Heart left ventricle (tissue), 13 donors: ENCODE measurements at regions not wholly inside any gene's neighbourhood (a gene's known extent, or its start where the extent isn't known, plus 50 kb on each side); places are given as distances from the start of the nearest gene placed in this dataset.

ENCODE experiments used
- POLR2A ChIP-seq, 2 donors: fragments of 450-650 bp; IDR thresholded peaks; one replicate each; pipeline ENCODE4 v1.6.1; 2017; ENCODE audit warnings: antibody characterized with exemption in 2 of 2, mild to moderate bottlenecking in 2 of 2, moderate library complexity in 2 of 2
- TF ChIP-seq, protein P1 (sequence below), 12 donors: fragments of 200-600 bp; sonication (generic) in 4 of 12; IDR thresholded peaks; one replicate each; pipeline versions ENCODE4 v1.5.0 to v1.8.0; 2018 to 2022; ENCODE audit warnings: antibody characterized with exemption in 12 of 12, mild to moderate bottlenecking in 5 of 12
- donor health status: ischemic (EF 13 %, LVEDD 7.1; RV severe dilation, severe dysfunction).
- donor health status: DM: no; HTN: yes; CAD: no.
- donor health status: DM: no; HTN: no; CAD: no.
- donor health status: ischemic (EF 25% LVEDD 6.9; RV normal size, moderate dysfunction).
- donor health status: ischemic (EF 25% LVEDD 5.7; RV mildly dilated, moderate dysfunction).
- donor health status: ischemic (EF 35%, LVEDD 5.7; RV mildly dilated, moderate dysfunction).
- donor health status: nonischemic (EF 11% LVEDD 7.7; RV severe dilation, severe dysfunction).
- donor health status: DM: yes; HTN: yes; CAD: no.
- donor health status: PGD.
- donor health status: ischemic (EF 29% LVEDD 5.4; RV normal size, mild dysfunction).
- donor health status: nonischemic (EF 23%, LVEDD 6.1; RV moderate dilation, normal function).

DNA sequence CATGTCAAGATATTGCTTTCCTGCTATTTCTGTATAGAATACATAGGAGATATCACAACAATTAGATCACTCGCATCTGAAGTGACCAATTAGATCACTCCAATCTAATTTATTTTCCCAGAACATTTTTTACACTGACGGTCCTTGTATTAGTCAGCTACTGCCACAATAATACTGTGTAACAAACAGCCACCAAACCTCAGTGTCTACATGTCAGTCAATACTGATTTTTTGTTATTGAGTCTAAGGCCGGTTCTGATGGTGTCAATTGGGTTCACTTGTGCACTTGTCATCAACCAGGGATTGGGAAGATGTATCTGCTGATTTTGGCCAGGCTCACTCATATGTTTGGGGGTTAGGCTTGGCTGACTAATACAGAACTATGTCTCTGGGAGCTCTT, 275.9 kb upstream of the NFE2L3 start:
- TF ChIP-seq, protein P1, sequence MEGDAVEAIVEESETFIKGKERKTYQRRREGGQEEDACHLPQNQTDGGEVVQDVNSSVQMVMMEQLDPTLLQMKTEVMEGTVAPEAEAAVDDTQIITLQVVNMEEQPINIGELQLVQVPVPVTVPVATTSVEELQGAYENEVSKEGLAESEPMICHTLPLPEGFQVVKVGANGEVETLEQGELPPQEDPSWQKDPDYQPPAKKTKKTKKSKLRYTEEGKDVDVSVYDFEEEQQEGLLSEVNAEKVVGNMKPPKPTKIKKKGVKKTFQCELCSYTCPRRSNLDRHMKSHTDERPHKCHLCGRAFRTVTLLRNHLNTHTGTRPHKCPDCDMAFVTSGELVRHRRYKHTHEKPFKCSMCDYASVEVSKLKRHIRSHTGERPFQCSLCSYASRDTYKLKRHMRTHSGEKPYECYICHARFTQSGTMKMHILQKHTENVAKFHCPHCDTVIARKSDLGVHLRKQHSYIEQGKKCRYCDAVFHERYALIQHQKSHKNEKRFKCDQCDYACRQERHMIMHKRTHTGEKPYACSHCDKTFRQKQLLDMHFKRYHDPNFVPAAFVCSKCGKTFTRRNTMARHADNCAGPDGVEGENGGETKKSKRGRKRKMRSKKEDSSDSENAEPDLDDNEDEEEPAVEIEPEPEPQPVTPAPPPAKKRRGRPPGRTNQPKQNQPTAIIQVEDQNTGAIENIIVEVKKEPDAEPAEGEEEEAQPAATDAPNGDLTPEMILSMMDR (IDR thresholded peaks at IDR 0.05), result no peak
- no peak for TF ChIP-seq POLR2A (IDR thresholded peaks at IDR 0.05)
